ENCODE measurements at regions not wholly inside any gene's neighbourhood (a gene's known extent, or its start where the extent isn't known, plus 50 kb on each side); places are given as distances from the start of the nearest gene placed in this dataset.

DNA sequence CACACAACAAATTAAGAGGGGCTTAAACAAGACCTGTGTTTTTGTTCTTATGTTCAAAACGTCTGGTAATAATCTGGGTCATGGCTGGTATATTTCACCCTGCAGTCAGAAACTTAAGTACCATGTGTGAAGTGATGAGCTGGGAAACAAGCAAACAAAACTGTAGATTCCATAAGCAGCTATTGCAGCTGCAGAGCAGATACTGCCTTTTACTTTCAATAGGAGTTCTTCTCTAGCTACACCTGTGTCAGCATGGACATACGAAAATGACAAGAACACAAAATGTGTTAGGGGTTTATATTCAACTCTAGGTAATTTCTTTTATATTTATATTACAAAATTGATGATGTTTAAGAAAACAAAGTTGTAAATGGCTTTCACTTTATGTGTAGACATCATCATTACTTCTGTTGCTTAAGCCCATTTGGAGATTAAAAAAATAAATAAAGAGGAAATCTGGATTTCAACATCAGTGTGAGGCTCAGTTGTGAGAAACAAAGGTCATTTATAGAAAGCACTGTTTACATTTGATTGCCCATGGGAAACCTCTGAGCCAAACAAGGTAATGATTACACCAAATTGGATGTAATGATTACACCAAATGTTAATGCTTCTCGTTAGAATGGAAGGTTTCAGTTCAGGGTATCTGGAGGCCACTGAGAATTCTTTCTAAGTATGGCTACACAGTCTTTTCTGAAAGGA is 451.0 kb upstream of the SLC10A2 start:
- TF ChIP-seq, protein P1, sequence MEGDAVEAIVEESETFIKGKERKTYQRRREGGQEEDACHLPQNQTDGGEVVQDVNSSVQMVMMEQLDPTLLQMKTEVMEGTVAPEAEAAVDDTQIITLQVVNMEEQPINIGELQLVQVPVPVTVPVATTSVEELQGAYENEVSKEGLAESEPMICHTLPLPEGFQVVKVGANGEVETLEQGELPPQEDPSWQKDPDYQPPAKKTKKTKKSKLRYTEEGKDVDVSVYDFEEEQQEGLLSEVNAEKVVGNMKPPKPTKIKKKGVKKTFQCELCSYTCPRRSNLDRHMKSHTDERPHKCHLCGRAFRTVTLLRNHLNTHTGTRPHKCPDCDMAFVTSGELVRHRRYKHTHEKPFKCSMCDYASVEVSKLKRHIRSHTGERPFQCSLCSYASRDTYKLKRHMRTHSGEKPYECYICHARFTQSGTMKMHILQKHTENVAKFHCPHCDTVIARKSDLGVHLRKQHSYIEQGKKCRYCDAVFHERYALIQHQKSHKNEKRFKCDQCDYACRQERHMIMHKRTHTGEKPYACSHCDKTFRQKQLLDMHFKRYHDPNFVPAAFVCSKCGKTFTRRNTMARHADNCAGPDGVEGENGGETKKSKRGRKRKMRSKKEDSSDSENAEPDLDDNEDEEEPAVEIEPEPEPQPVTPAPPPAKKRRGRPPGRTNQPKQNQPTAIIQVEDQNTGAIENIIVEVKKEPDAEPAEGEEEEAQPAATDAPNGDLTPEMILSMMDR (IDR thresholded peaks at IDR 0.05 in 2 of 3, conservative IDR thresholded peaks at IDR 0.05 in 1 of 3; ENCODE audit: borderline replicate concordance in 1 of 3, insufficient read depth in 1 of 3, low read depth in 2 of 3, low read length in 2 of 3): no peak
- no peak for TF ChIP-seq ZFX (IDR thresholded peaks at IDR 0.05)
- no peak for TF ChIP-seq SIN3A (IDR thresholded peaks at IDR 0.05; ENCODE audit: low read depth)
- no peak for TF ChIP-seq EZH2 (IDR thresholded peaks at IDR 0.05)
- TF ChIP-seq RAD21 (IDR thresholded peaks at IDR 0.05; ENCODE audit: low read depth): no peak

Data from HCT116 (cell line).